Liver (tissue), 8 donors: ENCODE measurements at regions not wholly inside any gene's neighbourhood (a gene's known extent, or its start where the extent isn't known, plus 50 kb on each side); places are given as distances from the start of the nearest gene placed in this dataset.

ENCODE experiments used
- DNase-seq: peaks from one replicate; pipeline ENCODE4 v3.0.0-alpha.2; 2017; ENCODE audit warnings: low spot score
- H3K27ac ChIP-seq, 2 donors: one replicate each; pipeline ENCODE4 v1.7.0; 2013; ENCODE audit warnings: inconsistent platforms in 2 of 2, low read length in 2 of 2, control low read depth in 1 of 2, low read depth in 1 of 2, mild to moderate bottlenecking in 1 of 2
- H3K27me3 ChIP-seq, 4 donors: one replicate each; pipeline versions ENCODE4 v1.6.1 to v1.7.0; 2013; ENCODE audit warnings: low read length in 3 of 4, inconsistent platforms in 1 of 4, mild to moderate bottlenecking in 1 of 4, moderate library complexity in 1 of 4; ENCODE audit not compliant: control insufficient read depth in 4 of 4, insufficient read depth in 4 of 4
- H3K36me3 ChIP-seq, 4 donors: one replicate each; pipeline versions ENCODE4 v1.6.1 to v1.7.0; 2013; ENCODE audit warnings: low read length in 3 of 4, mild to moderate bottlenecking in 3 of 4, low read depth in 1 of 4, moderate library complexity in 1 of 4; ENCODE audit not compliant: control insufficient read depth in 4 of 4, insufficient read depth in 3 of 4
- H3K4me1 ChIP-seq, 4 donors: one replicate each; pipeline versions ENCODE4 v1.6.1 to v1.7.0; 2013; ENCODE audit warnings: low read length in 3 of 4, mild to moderate bottlenecking in 3 of 4, moderate library complexity in 1 of 4; ENCODE audit not compliant: control insufficient read depth in 4 of 4, insufficient read depth in 4 of 4
- H3K4me3 ChIP-seq, 3 donors: one replicate each; pipeline versions ENCODE4 v1.6.1 to v1.7.0; 2013; ENCODE audit warnings: low read length in 3 of 3, control low read depth in 1 of 3, low read depth in 1 of 3, mild to moderate bottlenecking in 1 of 3
- H3K9ac ChIP-seq, 2 donors: one replicate each; pipeline ENCODE4 v1.7.0; 2013; ENCODE audit warnings: low read length in 2 of 2, mild to moderate bottlenecking in 2 of 2, moderate library complexity in 2 of 2, control low read depth in 1 of 2, low read depth in 1 of 2
- H3K9me3 ChIP-seq, 4 donors: one replicate each; pipeline versions ENCODE4 v1.6.1 to v1.7.0; 2013; ENCODE audit warnings: low read length in 3 of 4; ENCODE audit not compliant: control insufficient read depth in 4 of 4
- EGR1 ChIP-seq, 2 donors: IDR thresholded peaks; 2 replicates each; pipeline ENCODE4 v1.6.1; 2016 to 2018; ENCODE audit warnings: antibody characterized with exemption in 2 of 2, low read depth in 2 of 2
- FOXA1 ChIP-seq: IDR thresholded peaks from 2 replicates; pipeline ENCODE4 v1.6.1; 2016; ENCODE audit warnings: antibody characterized with exemption
- FOXA2 ChIP-seq: IDR thresholded peaks from 2 replicates; pipeline ENCODE4 v1.6.1; 2016; ENCODE audit warnings: antibody characterized with exemption
- GABPA ChIP-seq, 2 donors: IDR thresholded peaks in 1 of 2; conservative IDR thresholded peaks in 1 of 2; 2 replicates each; pipeline ENCODE4 v1.6.1; 2016; ENCODE audit warnings: antibody characterized with exemption in 2 of 2, mild to moderate bottlenecking in 1 of 2, moderate library complexity in 1 of 2
- HNF4A ChIP-seq, 2 donors: conservative IDR thresholded peaks; 2 replicates each; pipeline ENCODE4 v1.6.1; 2016; ENCODE audit warnings: antibody characterized with exemption in 2 of 2, mild to moderate bottlenecking in 2 of 2
- HNF4G ChIP-seq: IDR thresholded peaks from 2 replicates; pipeline ENCODE4 v1.6.1; 2016; ENCODE audit warnings: antibody characterized with exemption
- JUND ChIP-seq, 2 donors: IDR thresholded peaks; 2 replicates each; pipeline ENCODE4 v1.6.1; 2016; ENCODE audit warnings: antibody characterized with exemption in 2 of 2
- MAX ChIP-seq: IDR thresholded peaks from 2 replicates; pipeline ENCODE4 v1.6.1; 2016; ENCODE audit warnings: antibody characterized with exemption
- NR2F2 ChIP-seq: IDR thresholded peaks from 2 replicates; pipeline ENCODE4 v1.6.1; 2016; ENCODE audit warnings: antibody characterized with exemption
- RAD21 ChIP-seq, 2 donors: IDR thresholded peaks; 2 replicates each; pipeline ENCODE4 v1.6.1; 2016; ENCODE audit warnings: antibody characterized with exemption in 2 of 2, mild to moderate bottlenecking in 2 of 2
- REST ChIP-seq: IDR thresholded peaks from 2 replicates; pipeline ENCODE4 v1.6.1; 2016; ENCODE audit warnings: antibody characterized with exemption, mild to moderate bottlenecking
- RXRA ChIP-seq, 2 donors: IDR thresholded peaks; 2 replicates each; pipeline ENCODE4 v1.6.1; 2017 to 2018; ENCODE audit warnings: antibody characterized with exemption in 2 of 2, mild to moderate bottlenecking in 1 of 2
- SP1 ChIP-seq: IDR thresholded peaks from 2 replicates; pipeline ENCODE4 v1.6.1; 2018; ENCODE audit warnings: antibody characterized with exemption, mild to moderate bottlenecking
- TAF1 ChIP-seq: conservative IDR thresholded peaks from 2 replicates; pipeline ENCODE4 v1.6.1; 2016; ENCODE audit warnings: antibody characterized with exemption, mild to moderate bottlenecking
- YY1 ChIP-seq: IDR thresholded peaks from 2 replicates; pipeline ENCODE4 v1.6.1; 2016; ENCODE audit warnings: antibody characterized with exemption, mild to moderate bottlenecking
- WGBS: extraction: QIAGEN DNeasy Blood & Tissue Kit; methylation state at CpG from one replicate; pipeline ENCODE4 v1.1.7; 2013; 5-methylcytosine and 5-hydroxymethylcytosine counted together
- TF ChIP-seq, protein P1 (sequence below): IDR thresholded peaks from 2 replicates; pipeline ENCODE4 v1.6.1; 2016; ENCODE audit warnings: antibody characterized with exemption
- TF ChIP-seq, protein P2 (sequence below): fragments of 150-350 bp; IDR thresholded peaks from 2 replicates; pipeline ENCODE4 v1.5.1; 2017; ENCODE audit warnings: improper control_type of control experiment, low read depth, low read length; ENCODE audit not compliant: missing input control
- TF ChIP-seq, protein P3 (sequence below): IDR thresholded peaks from 2 replicates; pipeline ENCODE4 v1.6.1; 2016; ENCODE audit warnings: antibody characterized with exemption
- donor health status: healthy.
- donor health status: healthy.
- donor health status: healthy.
- donor health status: healthy.
- donor health status: healthy.

- Histone ChIP-seq H3K27ac (no peak overlapping the region), H3K36me3 (no peaks in the 10 kb centered on the region), H3K9me3 (no peaks in the 10 kb centered on the region), H3K4me1 (no peaks in the 10 kb centered on the region), H3K4me3 (no peak overlapping the region), H3K27me3 (peaks cover 0 to 2% (median 0%) of the 10 kb centered on the region in 4 donors), H3K9ac (no peak overlapping the region)
- TF ChIP-seq SP1 (no peak), JUND (IDR thresholded peaks at IDR 0.05) (no peak), YY1 (no peak), FOXA1 (no peak), TAF1 (no peak), NR2F2 (no peak), FOXA2 (no peak), GABPA (IDR thresholded peaks at IDR 0.05 in 1 of 2, conservative IDR thresholded peaks at IDR 0.05 in 1 of 2) (no peak), HNF4A (conservative IDR thresholded peaks at IDR 0.05) (no peak), MAX (no peak), EGR1 (IDR thresholded peaks at IDR 0.05; ENCODE audit: low read depth in 2 of 2) (no peak), HNF4G (no peak), RXRA (IDR thresholded peaks at IDR 0.05) (no peak)
- TF ChIP-seq, protein P1, sequence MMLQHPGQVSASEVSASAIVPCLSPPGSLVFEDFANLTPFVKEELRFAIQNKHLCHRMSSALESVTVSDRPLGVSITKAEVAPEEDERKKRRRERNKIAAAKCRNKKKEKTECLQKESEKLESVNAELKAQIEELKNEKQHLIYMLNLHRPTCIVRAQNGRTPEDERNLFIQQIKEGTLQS = no peak
- TF ChIP-seq, protein P2, sequence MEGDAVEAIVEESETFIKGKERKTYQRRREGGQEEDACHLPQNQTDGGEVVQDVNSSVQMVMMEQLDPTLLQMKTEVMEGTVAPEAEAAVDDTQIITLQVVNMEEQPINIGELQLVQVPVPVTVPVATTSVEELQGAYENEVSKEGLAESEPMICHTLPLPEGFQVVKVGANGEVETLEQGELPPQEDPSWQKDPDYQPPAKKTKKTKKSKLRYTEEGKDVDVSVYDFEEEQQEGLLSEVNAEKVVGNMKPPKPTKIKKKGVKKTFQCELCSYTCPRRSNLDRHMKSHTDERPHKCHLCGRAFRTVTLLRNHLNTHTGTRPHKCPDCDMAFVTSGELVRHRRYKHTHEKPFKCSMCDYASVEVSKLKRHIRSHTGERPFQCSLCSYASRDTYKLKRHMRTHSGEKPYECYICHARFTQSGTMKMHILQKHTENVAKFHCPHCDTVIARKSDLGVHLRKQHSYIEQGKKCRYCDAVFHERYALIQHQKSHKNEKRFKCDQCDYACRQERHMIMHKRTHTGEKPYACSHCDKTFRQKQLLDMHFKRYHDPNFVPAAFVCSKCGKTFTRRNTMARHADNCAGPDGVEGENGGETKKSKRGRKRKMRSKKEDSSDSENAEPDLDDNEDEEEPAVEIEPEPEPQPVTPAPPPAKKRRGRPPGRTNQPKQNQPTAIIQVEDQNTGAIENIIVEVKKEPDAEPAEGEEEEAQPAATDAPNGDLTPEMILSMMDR = no peak
- DNase-seq = no peak
- 56% methylated on average over 7 of the region's 7 CpGs for WGBS
Measured at GRCh38 chr14:82805892-82806825, 1272.5 kb upstream of the SEL1L start.

DNA sequence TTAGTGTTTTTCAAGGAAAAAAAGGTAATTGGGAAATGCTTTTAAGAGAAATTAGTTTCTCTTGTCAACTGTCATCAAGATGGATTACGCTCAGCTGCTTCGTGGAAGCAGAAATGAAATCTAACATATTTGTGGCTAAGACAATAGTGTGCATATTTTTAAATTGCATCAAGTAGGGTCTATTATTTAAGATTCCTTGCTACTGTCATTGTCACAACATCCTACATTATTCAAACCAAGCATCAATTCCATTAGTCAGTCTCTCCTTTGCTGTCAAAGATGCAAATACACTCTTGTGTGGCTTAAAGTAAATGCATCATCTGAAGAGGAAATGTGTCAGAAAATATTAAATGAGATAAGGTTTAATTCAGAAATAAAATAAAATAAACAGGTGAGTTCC lies 1277.6 kb upstream of the SEL1L start:
- WGBS = 91% methylated on average over 2 of the region's 2 CpGs
- TF ChIP-seq REST (no peak), RAD21 (IDR thresholded peaks at IDR 0.05) (no peak), SP1 (no peak), MAX (no peak), EGR1 (IDR thresholded peaks at IDR 0.05; ENCODE audit: low read depth in 2 of 2) (no peak), YY1 (no peak), HNF4A (conservative IDR thresholded peaks at IDR 0.05) (no peak), HNF4G (no peak), NR2F2 (no peak), FOXA1 (no peak), TAF1 (no peak), RXRA (IDR thresholded peaks at IDR 0.05) (no peak), JUND (IDR thresholded peaks at IDR 0.05) (no peak), FOXA2 (no peak), GABPA (IDR thresholded peaks at IDR 0.05 in 1 of 2, conservative IDR thresholded peaks at IDR 0.05 in 1 of 2) (no peak)
- TF ChIP-seq, protein P1 = no peak
- TF ChIP-seq, protein P2 = no peak
- TF ChIP-seq, protein P3, sequence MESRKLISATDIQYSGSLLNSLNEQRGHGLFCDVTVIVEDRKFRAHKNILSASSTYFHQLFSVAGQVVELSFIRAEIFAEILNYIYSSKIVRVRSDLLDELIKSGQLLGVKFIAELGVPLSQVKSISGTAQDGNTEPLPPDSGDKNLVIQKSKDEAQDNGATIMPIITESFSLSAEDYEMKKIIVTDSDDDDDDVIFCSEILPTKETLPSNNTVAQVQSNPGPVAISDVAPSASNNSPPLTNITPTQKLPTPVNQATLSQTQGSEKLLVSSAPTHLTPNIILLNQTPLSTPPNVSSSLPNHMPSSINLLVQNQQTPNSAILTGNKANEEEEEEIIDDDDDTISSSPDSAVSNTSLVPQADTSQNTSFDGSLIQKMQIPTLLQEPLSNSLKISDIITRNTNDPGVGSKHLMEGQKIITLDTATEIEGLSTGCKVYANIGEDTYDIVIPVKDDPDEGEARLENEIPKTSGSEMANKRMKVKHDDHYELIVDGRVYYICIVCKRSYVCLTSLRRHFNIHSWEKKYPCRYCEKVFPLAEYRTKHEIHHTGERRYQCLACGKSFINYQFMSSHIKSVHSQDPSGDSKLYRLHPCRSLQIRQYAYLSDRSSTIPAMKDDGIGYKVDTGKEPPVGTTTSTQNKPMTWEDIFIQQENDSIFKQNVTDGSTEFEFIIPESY = no peak

More for the DNA sequence above, 1277.6 kb upstream of the SEL1L start:
- H3K9me3 ChIP-seq = no peaks in the 10 kb centered on the region
- no peaks in the 10 kb centered on the region for H3K36me3 ChIP-seq
- no peaks in the 10 kb centered on the region for H3K27me3 ChIP-seq
- no peak overlapping the region for H3K4me3 ChIP-seq
- H3K4me1 ChIP-seq = no peaks in the 10 kb centered on the region
- no peak for DNase-seq
- no peak overlapping the region for H3K27ac ChIP-seq
- no peak overlapping the region for H3K9ac ChIP-seq
